Keratinocyte (primary cell): ENCODE measurements at regions not wholly inside any gene's neighbourhood (a gene's known extent, or its start where the extent isn't known, plus 50 kb on each side); places are given as distances from the start of the nearest gene placed in this dataset.

Experiments
- EZH2 ChIP-seq: IDR thresholded peaks from one replicate; pipeline ENCODE4 v1.6.1; 2012; ENCODE audit warnings: inconsistent platforms, mild to moderate bottlenecking, low read length, moderate library complexity
- TF ChIP-seq, protein P1 (sequence below), 3 experiments: IDR thresholded peaks in 1 of 3; conservative IDR thresholded peaks in 1 of 3; optimal IDR thresholded peaks in 1 of 3; 2 replicates in 2 of 3; 3 replicates in 1 of 3; pipeline versions ENCODE3 to v1.5.1; 2011; ENCODE audit warnings: low read length in 3 of 3, mild to moderate bottlenecking in 3 of 3, moderate library complexity in 2 of 3, control low read depth in 1 of 3, inconsistent platforms in 1 of 3; ENCODE audit not compliant: insufficient read depth in 2 of 3; ENCODE audit errors: extremely low read depth in 1 of 3

DNA sequence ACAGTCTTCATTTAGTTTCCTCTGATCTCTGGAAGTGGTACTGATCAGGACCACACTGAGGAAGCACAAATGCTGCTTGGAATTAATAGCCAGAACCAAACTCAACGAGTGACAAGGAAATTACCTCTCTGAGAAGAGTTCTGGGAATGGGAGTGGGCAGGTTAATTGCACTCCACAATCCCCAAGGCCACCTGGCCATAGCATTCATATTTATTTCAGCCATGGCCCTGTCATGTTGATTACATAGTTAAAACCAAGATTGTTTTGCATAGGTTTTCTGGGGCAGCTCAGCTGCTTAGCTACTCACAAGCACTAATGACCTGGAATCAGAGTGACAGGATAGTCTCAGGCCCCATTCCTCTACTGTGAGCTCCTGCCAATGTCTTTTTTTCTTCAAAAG, 230.2 kb upstream of the RIMS1 start:
- TF ChIP-seq, protein P1, sequence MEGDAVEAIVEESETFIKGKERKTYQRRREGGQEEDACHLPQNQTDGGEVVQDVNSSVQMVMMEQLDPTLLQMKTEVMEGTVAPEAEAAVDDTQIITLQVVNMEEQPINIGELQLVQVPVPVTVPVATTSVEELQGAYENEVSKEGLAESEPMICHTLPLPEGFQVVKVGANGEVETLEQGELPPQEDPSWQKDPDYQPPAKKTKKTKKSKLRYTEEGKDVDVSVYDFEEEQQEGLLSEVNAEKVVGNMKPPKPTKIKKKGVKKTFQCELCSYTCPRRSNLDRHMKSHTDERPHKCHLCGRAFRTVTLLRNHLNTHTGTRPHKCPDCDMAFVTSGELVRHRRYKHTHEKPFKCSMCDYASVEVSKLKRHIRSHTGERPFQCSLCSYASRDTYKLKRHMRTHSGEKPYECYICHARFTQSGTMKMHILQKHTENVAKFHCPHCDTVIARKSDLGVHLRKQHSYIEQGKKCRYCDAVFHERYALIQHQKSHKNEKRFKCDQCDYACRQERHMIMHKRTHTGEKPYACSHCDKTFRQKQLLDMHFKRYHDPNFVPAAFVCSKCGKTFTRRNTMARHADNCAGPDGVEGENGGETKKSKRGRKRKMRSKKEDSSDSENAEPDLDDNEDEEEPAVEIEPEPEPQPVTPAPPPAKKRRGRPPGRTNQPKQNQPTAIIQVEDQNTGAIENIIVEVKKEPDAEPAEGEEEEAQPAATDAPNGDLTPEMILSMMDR (optimal IDR thresholded peaks at IDR 0.05 in 1 of 3, IDR thresholded peaks at IDR 0.05 in 1 of 3, conservative IDR thresholded peaks at IDR 0.05 in 1 of 3; ENCODE audit: extremely low read depth in 1 of 3, insufficient read depth in 2 of 3, low read length in 3 of 3), result no peak
- TF ChIP-seq EZH2, result no peak
